ENCODE measurements at regions not wholly inside any gene's neighbourhood (a gene's known extent, or its start where the extent isn't known, plus 50 kb on each side); places are given as distances from the start of the nearest gene placed in this dataset.

DNA sequence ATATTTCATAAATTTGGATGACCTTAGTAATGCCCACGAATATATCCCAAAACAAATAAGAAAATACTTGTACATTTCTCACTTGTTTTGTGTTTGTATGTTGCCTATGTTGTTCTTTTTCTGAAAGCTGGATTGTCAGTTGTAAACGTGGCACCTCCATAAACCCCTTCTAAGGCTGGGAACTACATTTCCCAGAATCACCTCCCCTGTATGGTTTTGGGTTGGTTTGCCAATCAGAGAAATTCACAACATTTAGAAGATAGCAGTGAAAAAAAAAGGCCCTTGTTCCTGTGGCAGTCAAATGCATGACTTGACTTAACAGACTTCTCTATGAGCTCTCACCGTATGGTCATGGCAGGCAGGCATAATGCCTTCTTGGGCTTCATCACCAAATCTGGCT, 676.3 kb upstream of the STEAP1 start:
- no peak overlapping the region for H3K27ac Mint-ChIP-seq (ENCODE audit: unreplicated experiment)
- Histone ChIP-seq H3K4me3 (ENCODE audit: low read depth, low read length) (no peak overlapping the region), H3K9me3 (no peaks in the 10 kb centered on the region), H3K36me3 (ENCODE audit: control insufficient read depth, insufficient read depth, low read length) (no peaks in the 10 kb centered on the region), H3K27me3 (replicated peaks; ENCODE audit: control insufficient read depth, insufficient read depth, low read length) (no peaks in the 10 kb centered on the region), H3K4me1 (no peaks in the 10 kb centered on the region)
- POLR2A ChIA-PET: no interaction called here
- intact Hi-C loops (cut with micrococcal nuclease; ENCODE audit: unreplicated experiment): no loop called here
- H3K4me1 Mint-ChIP-seq (ENCODE audit: low read depth, unreplicated experiment): no peaks in the 10 kb centered on the region
- peaks cover 2% of the 10 kb centered on the region for H3K27me3 Mint-ChIP-seq (ENCODE audit: insufficient read depth, unreplicated experiment)
- no peaks in the 10 kb centered on the region for H3K9me3 Mint-ChIP-seq (ENCODE audit: unreplicated experiment)
- CTCF ChIA-PET: no interaction called here
- H3K36me3 Mint-ChIP-seq (ENCODE audit: insufficient read depth, unreplicated experiment): no peaks in the 10 kb centered on the region
- TF ChIP-seq, protein P1, sequence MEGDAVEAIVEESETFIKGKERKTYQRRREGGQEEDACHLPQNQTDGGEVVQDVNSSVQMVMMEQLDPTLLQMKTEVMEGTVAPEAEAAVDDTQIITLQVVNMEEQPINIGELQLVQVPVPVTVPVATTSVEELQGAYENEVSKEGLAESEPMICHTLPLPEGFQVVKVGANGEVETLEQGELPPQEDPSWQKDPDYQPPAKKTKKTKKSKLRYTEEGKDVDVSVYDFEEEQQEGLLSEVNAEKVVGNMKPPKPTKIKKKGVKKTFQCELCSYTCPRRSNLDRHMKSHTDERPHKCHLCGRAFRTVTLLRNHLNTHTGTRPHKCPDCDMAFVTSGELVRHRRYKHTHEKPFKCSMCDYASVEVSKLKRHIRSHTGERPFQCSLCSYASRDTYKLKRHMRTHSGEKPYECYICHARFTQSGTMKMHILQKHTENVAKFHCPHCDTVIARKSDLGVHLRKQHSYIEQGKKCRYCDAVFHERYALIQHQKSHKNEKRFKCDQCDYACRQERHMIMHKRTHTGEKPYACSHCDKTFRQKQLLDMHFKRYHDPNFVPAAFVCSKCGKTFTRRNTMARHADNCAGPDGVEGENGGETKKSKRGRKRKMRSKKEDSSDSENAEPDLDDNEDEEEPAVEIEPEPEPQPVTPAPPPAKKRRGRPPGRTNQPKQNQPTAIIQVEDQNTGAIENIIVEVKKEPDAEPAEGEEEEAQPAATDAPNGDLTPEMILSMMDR (IDR thresholded peaks at IDR 0.05; ENCODE audit: insufficient read depth in 1 of 2, low read depth in 1 of 2, low read length in 1 of 2, severe bottlenecking in 1 of 2, unreplicated experiment in 1 of 2): no peak
- no peak for DNase-seq
- no TSS peak for BruUV-seq (replicated peaks)
- H3K4me3 Mint-ChIP-seq (ENCODE audit: unreplicated experiment): no peak overlapping the region

DNA sequence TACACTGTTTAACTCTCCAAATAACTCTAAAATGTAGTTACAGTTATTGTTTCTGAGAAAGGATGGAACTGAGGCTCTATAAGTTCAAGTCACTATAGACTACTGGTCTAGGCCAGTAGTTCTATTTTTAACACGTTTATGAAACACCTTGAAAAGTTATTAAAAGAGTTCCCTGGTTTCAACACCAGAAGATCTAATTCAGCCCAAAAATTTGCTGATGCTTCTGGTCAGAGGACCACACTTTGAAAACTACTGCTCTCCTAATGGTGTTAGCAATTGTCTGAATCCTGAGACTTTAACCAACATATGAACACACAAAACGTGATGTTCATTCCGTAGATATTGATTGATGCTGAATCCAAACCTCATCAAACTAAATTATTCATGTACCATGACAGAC, 658.6 kb upstream of the STEAP1 start:
- ChIA-PET CTCF (no interaction called here), POLR2A (no interaction called here)
- H3K36me3 ChIP-seq (ENCODE audit: control insufficient read depth, insufficient read depth, low read length): no peaks in the 10 kb centered on the region
- TF ChIP-seq, protein P1 (IDR thresholded peaks at IDR 0.05; ENCODE audit: insufficient read depth in 1 of 2, low read depth in 1 of 2, low read length in 1 of 2, severe bottlenecking in 1 of 2, unreplicated experiment in 1 of 2): no peak
- no peak overlapping the region for H3K4me3 ChIP-seq (ENCODE audit: low read depth, low read length)
- H3K9me3 ChIP-seq: no peaks in the 10 kb centered on the region
- no TSS peak for BruUV-seq (replicated peaks)
- intact Hi-C loops (cut with micrococcal nuclease; ENCODE audit: unreplicated experiment): no loop called here
- Mint-ChIP-seq H3K4me3 (ENCODE audit: unreplicated experiment) (no peak overlapping the region), H3K9me3 (ENCODE audit: unreplicated experiment) (no peaks in the 10 kb centered on the region), H3K4me1 (ENCODE audit: low read depth, unreplicated experiment) (no peaks in the 10 kb centered on the region), H3K27me3 (ENCODE audit: insufficient read depth, unreplicated experiment) (peaks cover 5% of the 10 kb centered on the region), H3K27ac (ENCODE audit: unreplicated experiment) (no peak overlapping the region), H3K36me3 (ENCODE audit: insufficient read depth, unreplicated experiment) (no peaks in the 10 kb centered on the region)
- H3K27me3 ChIP-seq (replicated peaks; ENCODE audit: control insufficient read depth, insufficient read depth, low read length): no peaks in the 10 kb centered on the region
- DNase-seq: no peak
- H3K4me1 ChIP-seq: no peaks in the 10 kb centered on the region

DNA sequence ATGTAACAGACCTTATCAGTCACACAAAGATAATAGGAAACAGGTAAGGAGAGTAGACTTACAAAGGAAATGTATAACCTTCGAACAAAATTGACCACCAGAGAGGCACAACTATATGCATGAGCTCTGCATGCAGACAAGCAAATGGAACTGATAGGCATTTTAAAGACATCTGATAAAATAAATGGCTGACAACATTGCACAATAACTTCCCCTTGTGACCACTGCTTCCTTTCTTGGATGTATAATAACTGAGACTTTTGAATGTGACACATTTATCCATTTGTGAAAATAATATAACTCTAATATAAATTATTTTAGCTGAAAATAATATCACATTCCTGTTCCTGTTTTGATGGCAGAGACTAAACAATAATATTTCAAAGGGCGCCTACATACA, 654.2 kb upstream of the STEAP1 start:
- no peaks in the 10 kb centered on the region for H3K4me1 Mint-ChIP-seq (ENCODE audit: low read depth, unreplicated experiment)
- BruUV-seq (replicated peaks): no TSS peak
- no peak overlapping the region for H3K4me3 Mint-ChIP-seq (ENCODE audit: unreplicated experiment)
- DNase-seq: no peak
- CTCF ChIA-PET: no interaction called here
- TF ChIP-seq, protein P1 (IDR thresholded peaks at IDR 0.05; ENCODE audit: insufficient read depth in 1 of 2, low read depth in 1 of 2, low read length in 1 of 2, severe bottlenecking in 1 of 2, unreplicated experiment in 1 of 2): no peak
- Histone ChIP-seq H3K9me3 (no peaks in the 10 kb centered on the region), H3K4me3 (ENCODE audit: low read depth, low read length) (no peak overlapping the region), H3K4me1 (no peaks in the 10 kb centered on the region), H3K36me3 (ENCODE audit: control insufficient read depth, insufficient read depth, low read length) (no peaks in the 10 kb centered on the region), H3K27me3 (replicated peaks; ENCODE audit: control insufficient read depth, insufficient read depth, low read length) (no peaks in the 10 kb centered on the region)
- intact Hi-C loops (cut with micrococcal nuclease; ENCODE audit: unreplicated experiment): no loop called here
- no peaks in the 10 kb centered on the region for H3K9me3 Mint-ChIP-seq (ENCODE audit: unreplicated experiment)
- no peak overlapping the region for H3K27ac Mint-ChIP-seq (ENCODE audit: unreplicated experiment)
- POLR2A ChIA-PET: no interaction called here
- H3K36me3 Mint-ChIP-seq (ENCODE audit: insufficient read depth, unreplicated experiment): no peaks in the 10 kb centered on the region
- H3K27me3 Mint-ChIP-seq (ENCODE audit: insufficient read depth, unreplicated experiment): peaks cover 5% of the 10 kb centered on the region
